Vagina (tissue), 2 donors: ENCODE measurements at regions not wholly inside any gene's neighbourhood (a gene's known extent, or its start where the extent isn't known, plus 50 kb on each side); places are given as distances from the start of the nearest gene placed in this dataset.

ENCODE experiments used
- DNase-seq, 2 donors: peaks; one replicate each; pipeline ENCODE4 v3.0.0-alpha.2; 2017; ENCODE audit errors: extremely low spot score in 2 of 2
- H3K27ac ChIP-seq: fragments of 200-600 bp; sonication (generic); one replicate; pipeline ENCODE4 v1.5.1; 2019
- H3K27me3 ChIP-seq: fragments of 200-600 bp; sonication (generic); one replicate; pipeline ENCODE4 v1.5.1; 2019
- H3K36me3 ChIP-seq, 2 donors: fragments of 200-600 bp; sonication (generic); one replicate each; pipeline ENCODE4 v1.5.1; 2017 to 2019
- H3K4me1 ChIP-seq: fragments of 200-600 bp; sonication (generic); one replicate; pipeline ENCODE4 v1.5.1; 2019
- H3K4me3 ChIP-seq, 2 donors: fragments of 200-600 bp; sonication (generic); 1 replicate in 1 of 2; 2 replicates in 1 of 2; pipeline ENCODE4 v1.5.1; 2016 to 2019
- H3K9me3 ChIP-seq: fragments of 200-600 bp; sonication (generic); one replicate; pipeline ENCODE4 v1.5.1; 2019
- CTCF ChIP-seq, 3 experiments: fragments of 450-650 bp in 2 of 3; fragments of 200-600 bp in 1 of 3; sonication (generic) in 1 of 3; IDR thresholded peaks; one replicate each; pipeline ENCODE4 v1.5.1; 2017 to 2019; ENCODE audit warnings: antibody characterized with exemption in 3 of 3, mild to moderate bottlenecking in 2 of 3, moderate library complexity in 2 of 3
- POLR2A ChIP-seq, 2 donors: fragments of 450-650 bp; IDR thresholded peaks; one replicate each; pipeline ENCODE4 v1.6.1; 2017; ENCODE audit warnings: antibody characterized with exemption in 2 of 2, mild to moderate bottlenecking in 2 of 2, moderate library complexity in 2 of 2
- POLR2AphosphoS5 ChIP-seq, 2 donors: sonication (generic); formaldehyde crosslinking; IDR thresholded peaks; one replicate each; pipeline ENCODE4 v1.9.0; 2017; ENCODE audit warnings: antibody characterized with exemption in 2 of 2, mild to moderate bottlenecking in 2 of 2, low read depth in 1 of 2; ENCODE audit not compliant: insufficient read depth in 1 of 2
- intact Hi-C: fragments of 100-400 bp; cut with DNase I; formaldehyde crosslinking; loops from one replicate; pipeline ENCODE4 v1.15.1; 2023

- H3K36me3 ChIP-seq = no peaks in the 10 kb centered on the region
- intact Hi-C loops = no loop called here
- DNase-seq = no peak
- H3K27ac ChIP-seq = no peak overlapping the region
- no peaks in the 10 kb centered on the region for H3K27me3 ChIP-seq
- H3K4me1 ChIP-seq = no peaks in the 10 kb centered on the region
- no peak for TF ChIP-seq CTCF (IDR thresholded peaks at IDR 0.05)
- no peak for TF ChIP-seq POLR2A (IDR thresholded peaks at IDR 0.05)
- no peak for TF ChIP-seq POLR2AphosphoS5 (IDR thresholded peaks at IDR 0.05; ENCODE audit: insufficient read depth in 1 of 2, low read depth in 1 of 2)
- H3K9me3 ChIP-seq = no peaks in the 10 kb centered on the region
- H3K4me3 ChIP-seq = no peak overlapping the region
Measured at GRCh38 chr3:73216310-73216709, 154.9 kb downstream of the EBLN2 start.

GRCh38 chr3:73222126-73222525, 160.7 kb downstream of the EBLN2 start:
- Histone ChIP-seq H3K9me3 (no peaks in the 10 kb centered on the region), H3K27me3 (no peaks in the 10 kb centered on the region), H3K4me1 (no peaks in the 10 kb centered on the region), H3K4me3 (no peak overlapping the region), H3K36me3 (no peaks in the 10 kb centered on the region), H3K27ac (no peak overlapping the region)
- no peak for DNase-seq
- TF ChIP-seq POLR2AphosphoS5 (IDR thresholded peaks at IDR 0.05; ENCODE audit: insufficient read depth in 1 of 2, low read depth in 1 of 2) = no peak
- no peak for TF ChIP-seq POLR2A (IDR thresholded peaks at IDR 0.05)
- no peak for TF ChIP-seq CTCF (IDR thresholded peaks at IDR 0.05)
- intact Hi-C loops = no loop called here

GRCh38 chr3:73225146-73225855, 163.8 kb downstream of the EBLN2 start:
- Histone ChIP-seq H3K4me3 (no peak overlapping the region), H3K27me3 (no peaks in the 10 kb centered on the region), H3K4me1 (no peaks in the 10 kb centered on the region), H3K36me3 (no peaks in the 10 kb centered on the region), H3K9me3 (no peaks in the 10 kb centered on the region), H3K27ac (no peak overlapping the region)
- no peak for DNase-seq
- intact Hi-C loops = no loop called here
- TF ChIP-seq POLR2A (IDR thresholded peaks at IDR 0.05) = no peak
- no peak for TF ChIP-seq POLR2AphosphoS5 (IDR thresholded peaks at IDR 0.05; ENCODE audit: insufficient read depth in 1 of 2, low read depth in 1 of 2)
- no peak for TF ChIP-seq CTCF (IDR thresholded peaks at IDR 0.05)

- intact Hi-C loops = no loop called here
- Histone ChIP-seq H3K9me3 (no peaks in the 10 kb centered on the region), H3K27me3 (no peaks in the 10 kb centered on the region), H3K36me3 (no peaks in the 10 kb centered on the region), H3K4me3 (no peak overlapping the region), H3K4me1 (no peaks in the 10 kb centered on the region), H3K27ac (no peak overlapping the region)
- DNase-seq = no peak
- TF ChIP-seq POLR2A (IDR thresholded peaks at IDR 0.05) = no peak
- no peak for TF ChIP-seq POLR2AphosphoS5 (IDR thresholded peaks at IDR 0.05; ENCODE audit: insufficient read depth in 1 of 2, low read depth in 1 of 2)
- no peak for TF ChIP-seq CTCF (IDR thresholded peaks at IDR 0.05)
Measured at GRCh38 chr3:73225991-73226390, 164.5 kb downstream of the EBLN2 start.

- intact Hi-C loops = no loop called here
- Histone ChIP-seq H3K27me3 (no peaks in the 10 kb centered on the region), H3K4me3 (no peak overlapping the region), H3K27ac (no peak overlapping the region), H3K4me1 (no peaks in the 10 kb centered on the region), H3K9me3 (no peaks in the 10 kb centered on the region), H3K36me3 (no peaks in the 10 kb centered on the region)
- no peak for DNase-seq
- TF ChIP-seq POLR2A (IDR thresholded peaks at IDR 0.05) (no peak), CTCF (IDR thresholded peaks at IDR 0.05) (no peak), POLR2AphosphoS5 (IDR thresholded peaks at IDR 0.05; ENCODE audit: insufficient read depth in 1 of 2, low read depth in 1 of 2) (no peak)
Measured at GRCh38 chr3:73228000-73228399, 166.5 kb downstream of the EBLN2 start.
